GM23338 (cell line): ENCODE measurements at regions not wholly inside any gene's neighbourhood (a gene's known extent, or its start where the extent isn't known, plus 50 kb on each side); places are given as distances from the start of the nearest gene placed in this dataset.

ENCODE experiments used
- ATAC-seq: fragments of 200-7000 bp; cut with Tn5 transposase; 3 replicates; pipeline ENCODE4 v1.9.1; 2020
- DNase-seq: peaks from one replicate; pipeline ENCODE4 v3.0.0-alpha.2; 2015; ENCODE audit warnings: low spot score
- H2AFZ ChIP-seq: fragments of 200-600 bp; sonication (generic); 2 replicates; pipeline ENCODE4 v1.8.0; 2016; ENCODE audit warnings: antibody characterized with exemption, mild to moderate bottlenecking, moderate library complexity
- H3F3A ChIP-seq: fragments of 200-600 bp; sonication (generic); replicated peaks from 2 replicates; pipeline ENCODE4 v1.8.0; 2017; ENCODE audit warnings: antibody characterized with exemption, mixed run types, low read depth
- H3K27ac ChIP-seq: fragments of 200-600 bp; sonication (generic); 2 replicates; pipeline ENCODE4 v1.6.1; 2016; ENCODE audit warnings: low read depth
- H3K27me3 ChIP-seq: fragments of 200-600 bp; sonication (generic); 2 replicates; pipeline ENCODE4 v1.8.0; 2016; ENCODE audit warnings: mild to moderate bottlenecking, mixed run types, moderate library complexity; ENCODE audit not compliant: insufficient read depth
- H3K36me3 ChIP-seq: fragments of 200-600 bp; sonication (generic); 2 replicates; pipeline ENCODE4 v1.8.0; 2016; ENCODE audit warnings: mild to moderate bottlenecking; ENCODE audit not compliant: insufficient read depth
- H3K4me1 ChIP-seq: fragments of 200-600 bp; sonication (generic); 2 replicates; pipeline ENCODE4 v1.8.0; 2016; ENCODE audit warnings: mild to moderate bottlenecking, moderate library complexity; ENCODE audit not compliant: insufficient read depth
- H3K4me2 ChIP-seq: fragments of 200-600 bp; sonication (generic); 2 replicates; pipeline ENCODE4 v1.7.1; 2017; ENCODE audit warnings: mixed run types
- H3K4me3 ChIP-seq: fragments of 200-600 bp; sonication (generic); 2 replicates; pipeline ENCODE4 v1.6.1; 2016; ENCODE audit warnings: mixed run types
- H3K79me2 ChIP-seq: fragments of 200-600 bp; sonication (generic); replicated peaks from 2 replicates; pipeline ENCODE4 v1.8.0; 2017; ENCODE audit warnings: mild to moderate bottlenecking; ENCODE audit not compliant: insufficient read depth
- H3K9me2 ChIP-seq: fragments of 200-600 bp; sonication (generic); 2 replicates; pipeline ENCODE4 v1.8.0; 2017; ENCODE audit not compliant: insufficient read depth
- H4K20me1 ChIP-seq: fragments of 200-600 bp; sonication (generic); replicated peaks from 2 replicates; pipeline ENCODE4 v1.8.0; 2017; ENCODE audit warnings: mild to moderate bottlenecking; ENCODE audit not compliant: insufficient read depth
- H3K27ac Mint-ChIP-seq: 2 replicates; pipeline ENCODE4 v1.8.0; 2020; ENCODE audit warnings: inconsistent platforms, mild to moderate bottlenecking, moderate library complexity, mixed read lengths
- H3K27me3 Mint-ChIP-seq: 3 replicates; pipeline ENCODE4 v1.8.0; 2022; ENCODE audit warnings: low read depth, mild to moderate bottlenecking, moderate library complexity, mixed read lengths, inconsistent platforms; ENCODE audit not compliant: insufficient read depth, poor library complexity
- H3K36me3 Mint-ChIP-seq: 3 replicates; pipeline ENCODE4 v1.8.0; 2021; ENCODE audit warnings: low read depth, mild to moderate bottlenecking, inconsistent platforms, moderate library complexity, mixed read lengths
- H3K4me1 Mint-ChIP-seq: 3 replicates; pipeline ENCODE4 v1.8.0; 2020; ENCODE audit warnings: mild to moderate bottlenecking, inconsistent platforms, mixed read lengths
- H3K4me3 Mint-ChIP-seq: 3 replicates; pipeline ENCODE4 v1.8.0; 2021; ENCODE audit warnings: moderate library complexity, mild to moderate bottlenecking, inconsistent platforms, mixed read lengths
- H3K9me3 Mint-ChIP-seq: 3 replicates; pipeline ENCODE4 v1.8.0; 2020; ENCODE audit warnings: moderate library complexity, mild to moderate bottlenecking, inconsistent platforms, mixed read lengths
- CREB1 ChIP-seq: fragments of 250-450 bp; sonication (Bioruptor Pico); IDR thresholded peaks from 2 replicates; pipeline ENCODE4 v1.5.0; 2020; ENCODE audit warnings: low read depth, mild to moderate bottlenecking, moderate library complexity
- CTCF ChIP-seq, 2 experiments: fragments of 200-600 bp in 1 of 2; sonication (generic) in 1 of 2; conservative IDR thresholded peaks; 2 replicates each; pipeline versions ENCODE4 v1.5.1 to v1.6.1; 2016 to 2017; ENCODE audit warnings: antibody characterized with exemption in 2 of 2, low read depth in 2 of 2, mild to moderate bottlenecking in 2 of 2, moderate library complexity in 1 of 2
- ETS1 ChIP-seq: IDR thresholded peaks from 2 replicates; pipeline ENCODE4 v1.6.1; 2016; ENCODE audit warnings: antibody characterized with exemption
- EZH2 ChIP-seq: fragments of 200-600 bp; sonication (generic); IDR thresholded peaks from one replicate; pipeline ENCODE4 v1.8.0; 2017; ENCODE audit warnings: antibody characterized with exemption, mild to moderate bottlenecking, low read depth; ENCODE audit not compliant: unreplicated experiment
- EZH2phosphoT487 ChIP-seq: fragments of 200-600 bp; sonication (generic); IDR thresholded peaks from one replicate; pipeline ENCODE4 v1.8.1; 2018; ENCODE audit warnings: antibody characterized with exemption; ENCODE audit not compliant: unreplicated experiment
- JUNB ChIP-seq: IDR thresholded peaks from one replicate; pipeline ENCODE4 v1.6.1; 2016; ENCODE audit warnings: antibody characterized with exemption; ENCODE audit not compliant: unreplicated experiment
- NANOG ChIP-seq: IDR thresholded peaks from 2 replicates; pipeline ENCODE4 v1.6.1; 2016; ENCODE audit warnings: antibody characterized with exemption, borderline replicate concordance
- POLR2AphosphoS5 ChIP-seq: IDR thresholded peaks from 2 replicates; pipeline ENCODE4 v1.6.1; 2016; ENCODE audit warnings: antibody characterized with exemption, low read depth
- REST ChIP-seq: IDR thresholded peaks from one replicate; pipeline ENCODE4 v1.6.1; 2018; ENCODE audit warnings: antibody characterized with exemption; ENCODE audit not compliant: unreplicated experiment
- STAT1 ChIP-seq: IDR thresholded peaks from one replicate; pipeline ENCODE4 v1.6.1; 2016; ENCODE audit warnings: antibody characterized with exemption; ENCODE audit not compliant: unreplicated experiment
- ZNF114 ChIP-seq: fragments of 250-450 bp; sonication (Bioruptor Pico); IDR thresholded peaks from 2 replicates; pipeline ENCODE4 v1.5.0; 2020; ENCODE audit warnings: mild to moderate bottlenecking, moderate library complexity
- ZNF331 ChIP-seq: fragments of 250-450 bp; sonication (Bioruptor Pico); IDR thresholded peaks from 2 replicates; pipeline ENCODE4 v1.5.0; 2020; ENCODE audit warnings: low read depth, mild to moderate bottlenecking, moderate library complexity
- ZNF462 ChIP-seq: fragments of 250-450 bp; sonication (Bioruptor Pico); IDR thresholded peaks from 2 replicates; pipeline ENCODE4 v1.5.0; 2020; ENCODE audit warnings: mild to moderate bottlenecking, moderate library complexity

- Mint-ChIP-seq H3K36me3 (no peaks in the 10 kb centered on the region), H3K27me3 (no peaks in the 10 kb centered on the region), H3K9me3 (no peaks in the 10 kb centered on the region), H3K4me1 (no peaks in the 10 kb centered on the region), H3K4me3 (no peak overlapping the region), H3K27ac (peak overlapping the region; percentile 59; the same call in 1 of the 2 replicates)
- H3K27me3 ChIP-seq, result no peaks in the 10 kb centered on the region
- no peaks in the 10 kb centered on the region for H3K36me3 ChIP-seq
- H3K27ac ChIP-seq, result no peak overlapping the region
- TF ChIP-seq EZH2 (no peak), CREB1 (CRISPR knock-in tag) (no peak), JUNB (no peak), ETS1 (no peak), REST (no peak), ZNF462 (CRISPR knock-in tag) (no peak), POLR2AphosphoS5 (no peak), EZH2phosphoT487 (no peak), CTCF (conservative IDR thresholded peaks at IDR 0.05; ENCODE audit: low read depth in 2 of 2) (no peak), ZNF114 (CRISPR knock-in tag) (no peak), STAT1 (no peak), ZNF331 (CRISPR knock-in tag) (no peak), NANOG (no peak)
- H4K20me1 ChIP-seq, result no peaks in the 10 kb centered on the region
- no peaks in the 10 kb centered on the region for H3K4me1 ChIP-seq
- no peaks in the 10 kb centered on the region for H3F3A ChIP-seq
- no peaks in the 10 kb centered on the region for H3K9me2 ChIP-seq
- H2AFZ ChIP-seq, result peak overlapping the region; percentile 78; the same call in 1 of the 2 replicates
- DNase-seq (no peak), ATAC-seq (no peak)
- H3K79me2 ChIP-seq, result no peaks in the 10 kb centered on the region
- no peak overlapping the region for H3K4me3 ChIP-seq
- H3K4me2 ChIP-seq, result no peak overlapping the region
These were observed 1065.0 kb downstream of the EPHA7 start for GRCh38 chr6:92354270-92354829.
